ENCODE measurements at regions not wholly inside any gene's neighbourhood (a gene's known extent, or its start where the extent isn't known, plus 50 kb on each side); places are given as distances from the start of the nearest gene placed in this dataset.

GRCh38 chr1:94648225-94649007 lies 106.9 kb upstream of the F3 start:
- no peaks in the 10 kb centered on the region for H3K9me3 Mint-ChIP-seq
- H3K4me3 Mint-ChIP-seq, result no peak overlapping the region
- no peaks in the 10 kb centered on the region for H3K36me3 Mint-ChIP-seq
- peaks cover 6% of the 10 kb centered on the region for H3K4me1 Mint-ChIP-seq (ENCODE audit: unreplicated experiment)
- H3K27ac Mint-ChIP-seq, result no peak overlapping the region
- no peak for DNase-seq (ENCODE audit: extremely low spot score, unreplicated experiment)
- H3K27me3 Mint-ChIP-seq, result no peaks in the 10 kb centered on the region
- no peak for TF ChIP-seq CTCF (conservative IDR thresholded peaks at IDR 0.05)

- Mint-ChIP-seq H3K36me3 (no peaks in the 10 kb centered on the region), H3K27ac (no peak overlapping the region), H3K4me1 (ENCODE audit: unreplicated experiment) (peaks cover 4% of the 10 kb centered on the region), H3K9me3 (no peaks in the 10 kb centered on the region), H3K27me3 (no peaks in the 10 kb centered on the region), H3K4me3 (no peak overlapping the region)
- no peak for TF ChIP-seq CTCF (conservative IDR thresholded peaks at IDR 0.05)
- DNase-seq (ENCODE audit: extremely low spot score, unreplicated experiment), result no peak
Measured at GRCh38 chr1:94646786-94647555, 105.4 kb upstream of the F3 start.

- H3K36me3 Mint-ChIP-seq, result no peaks in the 10 kb centered on the region
- H3K27me3 Mint-ChIP-seq, result no peaks in the 10 kb centered on the region
- peaks cover 4% of the 10 kb centered on the region for H3K4me1 Mint-ChIP-seq (ENCODE audit: unreplicated experiment)
- H3K9me3 Mint-ChIP-seq, result no peaks in the 10 kb centered on the region
- no peak overlapping the region for H3K4me3 Mint-ChIP-seq
- DNase-seq (ENCODE audit: extremely low spot score, unreplicated experiment), result no peak
- no peak for TF ChIP-seq CTCF (conservative IDR thresholded peaks at IDR 0.05)
- H3K27ac Mint-ChIP-seq, result no peak overlapping the region
Measured at GRCh38 chr1:94646141-94646643, 104.6 kb upstream of the F3 start.

GRCh38 chr1:94644352-94644751 lies 102.8 kb upstream of the F3 start:
- peaks cover 4% of the 10 kb centered on the region for H3K4me1 Mint-ChIP-seq (ENCODE audit: unreplicated experiment)
- no peak overlapping the region for H3K27ac Mint-ChIP-seq
- peaks cover 11% of the 10 kb centered on the region for H3K9me3 Mint-ChIP-seq
- no peaks in the 10 kb centered on the region for H3K27me3 Mint-ChIP-seq
- no peak overlapping the region for H3K4me3 Mint-ChIP-seq
- TF ChIP-seq CTCF (conservative IDR thresholded peaks at IDR 0.05), result no peak
- peaks cover 3% of the 10 kb centered on the region for H3K36me3 Mint-ChIP-seq
- DNase-seq (ENCODE audit: extremely low spot score, unreplicated experiment), result no peak

- no peak for DNase-seq (ENCODE audit: extremely low spot score, unreplicated experiment)
- Mint-ChIP-seq H3K9me3 (peaks cover 12% of the 10 kb centered on the region), H3K27ac (no peak overlapping the region), H3K36me3 (peaks cover 4% of the 10 kb centered on the region), H3K4me1 (ENCODE audit: unreplicated experiment) (peaks cover 4% of the 10 kb centered on the region), H3K27me3 (no peaks in the 10 kb centered on the region), H3K4me3 (no peak overlapping the region)
- no peak for TF ChIP-seq CTCF (conservative IDR thresholded peaks at IDR 0.05)
Measured at GRCh38 chr1:94643819-94644218, 102.3 kb upstream of the F3 start.

Measured in type B pancreatic cell (in vitro differentiated cells).